ENCODE measurements at regions not wholly inside any gene's neighbourhood (a gene's known extent, or its start where the extent isn't known, plus 50 kb on each side); places are given as distances from the start of the nearest gene placed in this dataset.

DNA sequence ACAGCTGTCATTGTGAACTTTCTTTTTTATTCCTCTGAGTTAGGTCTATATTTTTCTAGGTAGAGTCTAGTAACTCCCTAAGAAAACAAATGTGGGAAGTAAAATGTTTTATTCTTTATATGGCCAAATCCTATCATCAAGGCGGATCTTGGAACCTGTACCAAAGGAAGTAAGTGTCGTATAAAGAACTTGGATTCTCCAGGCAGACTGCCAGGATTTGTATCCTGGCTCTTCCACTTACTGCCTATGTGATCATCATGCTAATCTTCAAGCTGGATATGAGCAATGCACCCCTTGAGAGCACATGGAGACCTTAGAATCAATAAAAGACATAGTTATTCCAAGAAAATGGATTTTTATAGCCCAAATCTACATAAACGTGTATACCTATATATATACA is 286.5 kb downstream of the PCDH17 start:
- DNase-seq = no peak

DNA sequence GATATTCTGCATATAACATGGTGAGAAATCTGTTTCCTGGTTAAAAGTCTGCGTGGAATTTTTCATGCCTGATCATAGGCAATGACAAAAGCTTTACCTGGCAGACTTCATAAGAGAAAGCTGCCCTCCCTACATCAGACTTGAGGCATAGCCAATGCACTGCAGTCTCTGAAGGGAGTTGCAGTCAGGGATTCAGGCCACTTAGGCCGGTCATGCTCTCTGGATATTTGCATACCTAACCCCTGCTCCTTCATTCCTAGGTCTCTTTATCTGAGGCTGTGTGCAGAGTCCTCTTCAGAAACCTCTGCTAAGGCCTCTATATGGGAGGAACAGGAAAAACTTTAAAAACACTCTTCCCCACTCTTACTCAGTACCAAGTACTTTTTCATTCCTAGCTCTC is 287.4 kb downstream of the PCDH17 start:
- no peak for DNase-seq

DNA sequence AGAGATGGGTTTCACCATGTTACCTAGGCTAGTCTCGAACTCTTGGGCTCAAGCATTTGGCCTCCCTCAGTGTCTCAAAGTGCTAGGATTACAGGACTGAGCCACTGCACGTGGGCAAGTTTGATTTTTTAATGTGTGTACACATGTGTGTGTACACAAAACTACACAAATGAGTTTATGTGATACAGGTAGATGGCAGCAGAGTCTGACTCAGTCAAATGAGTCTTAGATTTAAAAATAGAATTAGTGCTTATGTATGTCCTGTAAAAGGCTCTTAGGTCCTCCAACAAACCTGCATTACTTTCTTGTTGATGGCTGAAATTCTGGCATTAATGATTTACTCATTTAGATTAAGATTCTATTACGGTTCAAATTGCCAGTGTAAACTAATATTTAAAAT is 293.7 kb downstream of the PCDH17 start:
- no peak for DNase-seq

DNA sequence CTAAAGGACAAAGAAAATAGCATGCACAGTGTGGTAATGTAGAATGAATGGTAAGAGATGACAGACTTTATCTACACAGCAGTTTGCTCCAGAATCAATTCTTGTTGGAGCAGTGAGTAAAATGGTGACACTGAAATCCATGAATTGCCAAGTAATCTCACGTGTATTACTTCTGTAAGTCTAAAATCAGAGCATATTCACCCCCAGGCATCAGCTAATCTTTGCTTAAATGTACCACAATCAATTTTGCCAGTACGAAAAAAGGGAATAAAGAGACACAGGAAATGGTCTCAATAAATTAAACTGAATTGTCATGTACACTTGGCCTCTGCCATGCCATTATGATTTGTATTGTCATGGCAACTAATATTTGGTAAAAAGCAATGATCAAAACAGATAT is 294.2 kb downstream of the PCDH17 start:
- no peak for DNase-seq

DNA sequence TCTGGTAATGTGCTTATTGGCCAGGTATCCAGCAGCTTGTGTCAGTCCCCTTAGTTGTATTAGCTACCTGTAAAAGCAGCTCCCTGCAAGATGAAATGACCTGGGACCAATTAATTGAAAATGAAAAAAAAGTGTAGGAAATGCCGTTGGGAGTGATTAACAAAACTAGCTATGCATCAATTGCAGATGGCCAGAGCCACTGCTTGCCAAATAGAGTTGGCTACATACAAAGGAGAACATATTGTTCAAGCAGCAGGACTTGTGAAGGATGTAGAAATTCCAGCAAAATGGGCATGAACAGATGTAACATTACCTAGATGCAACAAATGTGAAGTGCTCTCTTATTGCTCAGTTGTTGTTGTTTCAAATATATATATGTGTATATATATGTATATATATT is 300.5 kb downstream of the PCDH17 start:
- DNase-seq = no peak

DNA sequence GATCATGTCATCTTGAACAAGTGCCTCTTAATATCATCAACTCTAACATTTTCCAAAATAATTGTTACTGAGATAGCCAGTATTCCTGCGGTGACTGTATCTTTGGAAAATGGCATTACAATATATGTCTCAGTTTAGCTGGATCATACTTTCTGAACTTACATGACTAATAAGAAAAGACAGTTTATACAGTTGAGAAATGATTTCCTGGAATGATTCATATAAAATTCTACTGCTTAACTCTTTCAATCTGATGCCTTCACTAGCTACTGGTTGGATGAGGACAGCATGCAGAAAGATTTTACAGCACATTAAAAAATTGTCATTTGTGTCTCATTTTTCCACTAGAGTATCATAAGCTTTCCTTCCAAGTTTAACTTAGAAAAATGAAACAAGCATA is 302.1 kb downstream of the PCDH17 start:
- DNase-seq = no peak

DNA sequence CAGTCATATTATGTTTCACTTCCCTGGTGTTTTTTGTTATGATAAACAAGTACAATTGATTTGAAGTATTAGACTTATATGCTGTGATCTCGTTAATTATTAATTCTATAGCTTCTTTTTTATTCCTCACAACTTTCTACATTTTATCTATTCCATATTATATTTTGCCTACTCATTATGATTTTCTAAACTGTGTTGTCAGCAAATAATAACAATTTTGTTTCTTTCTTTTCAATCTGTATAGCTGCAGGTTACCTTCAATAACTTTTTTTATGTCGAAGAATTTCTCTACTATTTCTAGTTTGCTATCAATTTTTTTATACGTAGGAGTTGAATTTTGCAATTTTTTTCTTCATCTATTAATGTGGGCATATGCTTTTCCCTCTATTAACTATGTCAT is 304.4 kb downstream of the PCDH17 start:
- DNase-seq = no peak

DNA sequence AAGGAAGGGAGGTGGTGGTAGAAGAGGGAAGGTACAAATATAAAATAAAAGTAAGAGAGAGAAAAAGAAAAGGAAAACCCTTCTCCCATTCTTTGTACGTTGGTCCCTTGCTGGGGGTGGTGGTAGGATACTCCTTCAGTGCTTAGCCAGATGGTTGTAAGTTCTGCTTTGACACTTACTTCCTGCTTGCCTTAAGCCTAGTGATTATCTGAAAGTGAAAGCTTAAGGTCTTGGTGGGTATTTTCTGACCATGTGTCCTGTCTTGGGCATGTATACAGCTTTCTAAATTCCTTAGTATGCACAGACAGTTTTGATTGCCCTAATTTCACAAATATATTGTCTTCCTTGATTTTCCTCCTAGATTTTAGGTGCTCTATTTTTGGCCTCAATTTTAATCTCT is 314.8 kb downstream of the PCDH17 start:
- no peak for DNase-seq

DNA sequence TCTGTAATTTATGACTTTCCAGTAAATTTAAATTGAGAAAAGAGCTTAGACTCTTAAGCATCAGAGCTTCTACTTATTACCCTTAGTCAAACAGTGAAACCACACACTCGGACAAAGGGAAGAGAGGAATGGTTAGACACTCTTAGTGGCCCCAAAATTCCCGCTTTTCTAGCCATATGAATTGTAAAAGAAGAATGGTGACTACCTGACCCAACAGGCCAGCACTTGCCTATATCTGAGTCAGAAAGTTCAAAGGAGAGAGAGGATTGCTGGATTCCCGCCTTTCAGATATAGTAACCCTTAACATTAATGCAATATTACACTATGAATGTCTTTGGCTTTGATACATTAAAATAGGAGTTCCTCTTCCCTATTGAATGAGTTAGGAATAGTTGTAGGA is 317.3 kb downstream of the PCDH17 start:
- no peak for DNase-seq

DNA sequence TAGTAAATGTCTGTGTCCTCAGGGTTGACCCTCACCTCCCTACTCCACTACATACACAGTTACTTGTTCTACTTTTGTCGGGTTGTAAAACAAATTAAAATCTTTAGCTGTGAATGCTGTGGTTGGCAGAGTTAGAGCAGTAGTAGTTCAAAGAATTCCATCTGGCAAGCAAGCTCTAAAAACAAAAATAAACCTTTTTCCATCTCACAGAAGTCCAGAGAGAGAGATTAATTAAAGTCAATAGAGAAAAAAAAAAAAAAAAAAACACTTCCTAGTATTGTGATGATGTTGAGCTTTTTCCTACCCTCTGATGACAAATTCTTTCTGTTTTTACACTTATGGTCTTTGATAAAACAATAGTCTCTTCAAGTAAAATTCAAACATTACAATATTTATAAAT is 338.4 kb downstream of the PCDH17 start:
- no peak for DNase-seq

DNA sequence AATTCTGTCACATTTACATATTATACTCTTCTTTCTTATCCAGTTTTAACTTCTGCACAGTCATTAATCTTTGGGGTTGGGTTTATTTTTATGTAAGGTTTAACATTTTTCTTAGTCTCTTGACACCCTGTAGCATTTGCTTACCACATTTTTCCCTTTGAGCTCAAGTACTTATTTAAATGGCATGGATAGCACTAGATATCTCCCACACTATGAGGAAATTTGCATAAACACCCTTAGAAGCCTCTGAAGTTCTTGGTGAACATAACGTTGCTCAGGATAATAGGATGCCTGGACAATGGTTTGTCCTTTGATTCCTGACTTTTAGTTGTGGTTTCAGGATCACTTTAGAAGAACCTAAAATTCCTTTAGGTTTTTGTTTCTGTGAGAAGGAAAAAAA is 338.9 kb downstream of the PCDH17 start:
- no peak for DNase-seq

DNA sequence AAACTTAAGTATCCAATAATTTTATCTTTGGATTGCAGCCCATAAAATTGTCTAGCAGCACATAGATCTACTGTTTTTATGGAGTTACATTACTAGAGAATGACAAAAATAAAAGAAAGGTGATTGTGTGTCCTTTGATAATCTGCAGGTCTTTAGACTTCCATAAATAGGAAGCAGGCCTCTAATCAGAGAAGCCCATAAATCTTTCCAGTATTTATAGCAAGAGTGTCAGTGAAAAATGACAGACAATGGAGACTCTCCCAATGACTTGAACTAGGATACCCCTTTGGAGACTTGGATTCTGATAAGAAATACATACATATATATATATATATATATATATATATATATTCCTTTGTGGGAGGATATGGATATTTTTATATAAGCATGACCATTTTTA is 351.2 kb downstream of the PCDH17 start:
- DNase-seq = no peak

DNA sequence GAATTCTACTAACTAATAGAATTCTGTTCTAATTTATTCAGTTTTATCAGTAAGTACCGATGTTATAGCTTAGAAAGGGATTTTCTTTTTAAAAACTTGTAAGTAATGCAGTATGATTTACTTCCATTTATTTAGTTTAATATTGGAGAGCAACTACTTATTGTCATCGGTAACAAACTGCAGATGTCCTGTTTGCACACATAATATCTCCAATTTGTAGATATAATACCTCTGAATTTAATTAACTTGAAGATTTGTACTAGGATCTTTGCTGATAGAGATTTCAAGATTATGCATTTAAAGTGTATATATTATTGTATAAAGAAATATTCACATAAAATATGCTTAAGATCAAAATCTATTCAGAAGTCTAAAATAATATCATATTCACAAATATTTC is 356.7 kb downstream of the PCDH17 start:
- no peak for DNase-seq

DNA sequence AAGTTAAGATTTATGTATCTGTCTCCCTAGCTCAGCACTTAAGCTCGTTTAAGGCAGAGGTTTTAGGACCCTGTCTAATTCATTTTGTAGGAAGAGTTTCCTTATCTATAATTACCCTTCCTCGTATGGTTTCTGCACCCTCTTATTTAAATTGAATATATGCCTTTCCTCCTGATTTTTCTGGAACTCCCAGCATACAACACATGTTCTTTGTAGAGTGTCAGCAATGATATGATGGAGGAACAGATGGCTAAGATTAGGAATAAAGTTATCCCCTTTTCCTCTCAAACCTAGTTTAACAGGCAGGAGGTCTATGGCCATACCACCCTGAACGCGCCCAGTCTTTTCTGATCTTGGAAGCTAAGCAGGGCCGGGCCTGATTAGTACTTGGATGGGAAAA is 359.5 kb downstream of the PCDH17 start:
- no peak for DNase-seq

DNA sequence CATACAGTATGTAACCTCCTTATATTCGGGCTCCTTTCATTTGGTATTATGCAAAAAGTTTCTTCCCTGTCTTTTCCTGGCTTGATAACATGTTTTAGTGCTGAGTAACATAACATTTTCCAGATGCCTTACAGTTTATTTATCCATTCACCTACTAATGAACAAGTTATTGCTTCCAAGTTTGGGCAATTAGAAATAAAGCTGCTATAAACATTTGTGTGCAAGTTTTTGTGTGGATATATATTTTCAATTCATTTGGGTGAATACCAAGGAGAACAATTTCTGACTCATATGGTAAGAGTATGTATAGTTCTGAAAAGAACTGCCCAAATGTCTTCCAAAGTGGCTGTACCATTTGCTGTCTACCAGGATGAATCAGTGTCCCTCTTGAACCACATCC is 360.9 kb downstream of the PCDH17 start:
- DNase-seq = no peak

DNA sequence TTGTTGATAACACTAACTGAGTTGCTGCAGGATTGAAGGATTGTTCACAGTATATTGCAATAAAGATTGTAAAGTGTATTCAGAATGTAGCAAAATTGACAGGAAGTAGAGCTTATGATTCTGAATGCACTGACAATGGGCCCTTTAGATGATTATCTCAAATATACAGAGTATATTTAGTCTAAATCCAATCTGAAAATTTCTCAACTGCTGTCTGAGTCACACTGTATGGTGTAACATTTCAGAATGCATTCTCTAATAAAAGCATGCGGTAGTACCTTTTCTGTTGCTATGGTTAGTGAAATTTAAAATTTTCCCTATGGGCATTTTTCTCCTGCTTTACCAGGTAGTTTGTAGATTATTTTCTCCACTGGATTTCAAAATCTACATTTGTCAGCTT is 365.2 kb downstream of the PCDH17 start:
- no peak for DNase-seq

DNA sequence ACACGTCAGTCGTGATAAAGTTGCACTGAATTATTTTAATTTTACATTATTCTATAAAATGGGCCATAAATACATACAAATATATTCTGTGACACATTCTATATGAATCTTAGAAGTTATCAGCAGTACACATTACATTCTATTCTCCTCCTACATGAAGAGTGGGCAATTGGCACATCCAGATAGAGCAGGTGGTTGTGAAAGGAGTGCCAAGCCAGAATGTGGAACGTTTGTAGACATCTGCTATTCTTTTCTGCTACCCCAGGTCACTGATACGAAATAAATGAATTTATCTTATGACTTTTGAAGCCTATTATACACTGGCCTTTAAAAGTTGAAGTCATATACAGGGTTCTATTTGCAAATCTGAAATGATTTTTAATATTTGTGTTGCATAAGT is 373.2 kb downstream of the PCDH17 start:
- no peak for DNase-seq

DNA sequence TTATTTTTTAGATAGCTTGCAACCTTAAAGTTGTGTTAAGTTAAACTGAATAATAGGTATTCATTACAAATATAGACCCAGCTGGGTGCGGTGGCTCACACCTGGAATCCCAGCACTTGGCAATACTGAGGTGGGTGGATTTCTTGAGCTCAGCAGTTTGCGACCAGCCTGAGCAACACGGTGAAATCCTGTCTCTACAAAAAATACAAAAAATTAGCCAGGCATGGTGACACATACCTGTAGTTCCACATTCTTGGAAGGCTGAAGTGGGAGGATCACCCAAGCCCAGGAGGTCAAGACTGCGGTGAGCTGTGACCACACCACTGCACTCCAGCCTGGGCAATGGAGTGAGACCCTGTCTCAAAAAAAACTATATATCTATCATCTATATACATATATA is 386.5 kb downstream of the PCDH17 start:
- no peak for DNase-seq

DNA sequence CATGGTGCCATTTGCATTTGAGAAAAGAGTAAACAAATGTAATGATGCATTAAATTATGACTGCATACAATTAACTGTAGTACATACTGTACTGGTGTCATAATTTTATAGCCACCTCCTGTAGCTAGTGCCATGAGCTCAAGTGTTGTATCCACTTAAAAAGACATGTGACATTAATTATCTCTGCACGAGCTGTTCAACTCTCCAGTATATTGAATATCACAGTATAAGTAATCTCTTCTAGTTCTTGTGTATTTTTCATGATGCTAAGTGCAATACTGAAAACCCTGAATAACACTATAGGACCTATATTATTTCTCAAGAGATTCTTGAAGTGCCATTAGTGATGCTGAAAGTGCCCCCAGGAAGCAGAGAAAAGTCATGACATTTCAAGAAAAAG is 387.3 kb downstream of the PCDH17 start:
- no peak for DNase-seq

DNA sequence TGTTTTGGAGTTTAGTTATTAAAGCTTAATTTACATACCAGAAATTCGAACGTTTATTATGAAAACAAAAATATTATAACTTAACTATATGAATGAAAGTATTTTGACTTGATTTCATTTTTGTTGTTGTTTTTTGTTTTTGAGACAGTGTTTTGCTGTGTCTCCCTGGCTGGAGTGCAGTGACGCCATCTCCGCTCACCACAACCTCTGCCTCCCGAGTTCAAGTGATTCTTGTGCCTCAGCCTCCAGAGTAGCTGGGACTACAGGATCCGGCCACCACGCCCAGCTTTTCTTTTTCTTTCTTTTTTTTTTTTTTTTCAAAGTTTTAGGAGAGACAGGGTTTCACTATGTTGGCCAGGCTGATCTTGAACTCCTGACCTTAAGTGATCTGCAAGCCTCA is 392.6 kb downstream of the PCDH17 start:
- DNase-seq = no peak

DNA sequence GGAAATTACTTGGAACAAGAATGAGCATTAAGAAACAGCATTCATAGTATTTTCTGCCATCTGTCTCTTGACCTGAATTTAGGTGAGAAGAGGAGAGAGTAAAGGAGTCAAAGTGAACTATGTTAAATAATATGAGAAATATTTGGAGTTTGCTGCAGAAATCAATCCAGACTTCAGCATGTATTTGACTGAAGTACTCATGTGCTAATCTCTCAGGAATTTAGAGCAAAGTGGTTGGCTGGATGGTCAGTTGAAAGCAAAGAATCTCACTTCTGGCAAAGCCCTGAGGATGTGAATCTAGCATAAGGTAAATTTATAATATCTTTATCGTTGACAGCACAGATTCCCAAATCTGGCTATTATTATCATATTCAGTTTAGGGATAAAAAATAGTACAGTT is 394.3 kb downstream of the PCDH17 start:
- DNase-seq = no peak

DNA sequence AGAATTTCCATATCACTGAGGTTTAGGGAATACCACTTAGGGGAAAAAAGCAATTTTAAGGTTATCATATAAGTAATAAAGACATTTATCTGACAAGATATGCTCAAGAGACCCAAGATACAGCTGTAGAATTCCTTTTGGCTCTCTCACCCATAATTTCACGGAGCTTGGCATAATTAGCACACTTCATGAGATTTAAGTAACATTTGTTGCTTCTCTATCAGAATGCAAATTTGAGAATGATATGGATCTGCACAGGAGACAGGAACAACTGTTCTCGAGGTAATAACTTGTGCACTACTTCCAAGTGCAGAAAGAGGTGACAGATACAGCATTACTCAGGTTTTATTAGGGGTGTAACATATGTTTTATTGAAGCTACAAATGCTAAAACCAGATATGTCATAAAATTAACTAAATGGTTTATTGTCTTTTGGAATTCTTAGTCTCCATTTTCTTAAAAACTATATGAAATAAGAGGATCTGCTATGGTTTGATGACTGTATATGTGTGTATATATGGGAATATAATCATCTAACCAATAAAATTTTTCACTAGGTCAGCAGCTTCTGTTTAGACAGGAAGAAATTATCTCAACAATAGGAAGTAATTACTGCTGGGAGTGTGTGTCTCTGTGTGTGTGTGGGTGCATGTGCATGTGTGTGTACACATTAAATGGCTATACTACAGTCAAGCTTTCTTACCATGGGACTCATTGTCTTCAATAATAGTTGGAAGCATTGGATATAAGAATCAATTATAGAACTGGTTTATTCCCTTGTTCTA is 401.3 kb downstream of the PCDH17 start:
- no peak for DNase-seq

DNA sequence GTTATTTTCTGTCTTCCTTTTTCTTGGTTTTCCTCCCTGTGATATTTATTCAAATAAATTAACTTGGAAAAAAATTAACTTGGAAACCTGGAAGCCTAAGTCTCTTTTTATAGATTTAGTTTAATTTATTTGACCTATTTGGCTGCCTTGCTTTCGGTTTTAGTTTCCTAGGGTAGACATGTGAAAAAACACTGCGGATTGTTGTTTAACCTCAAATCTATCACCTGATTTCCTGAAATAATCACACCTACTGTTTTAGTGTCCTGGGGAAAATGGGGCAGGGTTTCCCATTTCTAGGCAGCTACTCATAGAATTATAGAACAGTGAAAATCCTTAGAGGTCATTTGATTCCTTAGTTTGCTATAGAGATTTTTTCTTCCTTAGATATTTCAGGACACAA is 412.4 kb downstream of the PCDH17 start:
- DNase-seq = no peak

DNA sequence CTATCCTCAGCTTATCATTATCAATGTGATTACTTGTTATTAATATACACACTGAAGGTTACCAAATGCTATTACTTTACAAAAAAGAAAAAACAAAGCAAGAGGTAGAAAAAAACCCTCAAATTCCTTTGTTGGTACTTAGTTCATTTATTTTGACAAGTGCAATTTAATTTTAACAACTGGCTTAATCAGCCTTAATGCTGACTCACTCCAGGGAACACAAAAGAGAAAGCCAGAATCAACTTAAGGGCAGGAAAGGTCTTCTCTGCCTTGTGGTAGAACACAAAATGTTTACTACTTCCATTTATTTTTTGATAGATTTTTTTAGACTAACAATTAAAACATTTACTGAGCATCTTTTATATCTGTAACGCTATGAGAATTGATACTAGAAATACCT is 417.1 kb downstream of the PCDH17 start:
- no peak for DNase-seq

DNA sequence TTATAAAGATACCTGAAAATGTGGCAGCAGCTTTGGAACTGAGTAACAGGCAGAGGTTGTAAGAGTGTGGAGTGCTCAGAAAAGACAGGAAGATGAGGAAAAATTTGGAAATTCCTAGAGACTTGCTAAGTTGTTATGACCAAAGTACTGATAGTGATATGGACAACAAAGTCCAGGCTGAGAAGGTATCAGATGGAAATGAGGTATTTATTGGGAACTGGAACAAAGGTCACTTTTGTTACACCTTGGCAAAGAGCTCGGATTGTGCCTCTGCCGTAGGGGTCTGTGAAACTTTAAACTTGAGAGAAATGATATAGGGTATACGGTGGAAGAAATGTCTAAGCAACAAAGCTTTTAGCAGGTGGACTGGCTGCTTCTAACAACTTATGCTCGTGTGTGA is 419.9 kb downstream of the PCDH17 start:
- no peak for DNase-seq

All from SHP77 treated with DMSO at 0.1 percent for 48 hours (cell line).